AG04449 (cell line): ENCODE measurements at regions not wholly inside any gene's neighbourhood (a gene's known extent, or its start where the extent isn't known, plus 50 kb on each side); places are given as distances from the start of the nearest gene placed in this dataset.

Experiments
- CTCF ChIA-PET: fragments of 350-600 bp; formaldehyde crosslinking; extraction: SDS; loops from one replicate; lab custom pipeline; 2021; ENCODE audit warnings: antibody characterized with exemption; lab: Yijun Ruan, JAX
- POLR2A ChIA-PET: fragments of 400-600, 350-600 bp; formaldehyde crosslinking; extraction: SDS; loops from one replicate; lab custom pipeline; 2020; ENCODE audit warnings: antibody characterized with exemption, inconsistent platforms; lab: Yijun Ruan, JAX
- DNase-seq: peaks from one replicate; pipeline ENCODE4 v3.0.0-alpha.2; 2010; ENCODE audit warnings: low read depth, low spot score
- H3K4me3 ChIP-seq: 2 replicates; pipeline ENCODE4 v1.5.1; 2011; ENCODE audit warnings: low read depth, mild to moderate bottlenecking, control low read depth, low read length
- TF ChIP-seq, protein P1 (sequence below): IDR thresholded peaks from one replicate; pipeline ENCODE4 v1.5.1; 2011; ENCODE audit warnings: mild to moderate bottlenecking, moderate library complexity, low read length, control low read depth, inconsistent platforms; ENCODE audit not compliant: insufficient read depth; ENCODE audit errors: missing control alignments

DNA sequence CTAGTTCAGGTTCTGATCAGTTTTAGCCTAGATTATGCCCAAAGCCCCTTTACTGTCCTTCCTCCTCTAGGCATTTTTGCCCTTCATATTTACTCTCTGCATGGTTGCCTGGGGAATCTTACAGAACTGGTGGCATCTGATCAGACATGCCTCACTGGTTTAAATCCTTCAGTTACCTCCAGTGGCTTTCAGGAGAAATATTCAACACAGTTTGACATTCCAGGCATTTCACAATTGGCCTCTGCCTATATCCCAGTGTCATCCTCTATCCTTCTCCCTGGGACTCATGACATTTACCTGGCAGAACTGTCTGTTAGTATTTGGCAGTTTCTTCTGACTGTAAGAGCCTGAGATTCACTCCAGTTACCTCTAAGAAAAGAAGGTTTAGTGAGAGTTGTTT is 152.9 kb upstream of the MEIS1 start:
- ChIA-PET CTCF (no interaction called here), POLR2A (no interaction called here)
- DNase-seq, result no peak

DNA sequence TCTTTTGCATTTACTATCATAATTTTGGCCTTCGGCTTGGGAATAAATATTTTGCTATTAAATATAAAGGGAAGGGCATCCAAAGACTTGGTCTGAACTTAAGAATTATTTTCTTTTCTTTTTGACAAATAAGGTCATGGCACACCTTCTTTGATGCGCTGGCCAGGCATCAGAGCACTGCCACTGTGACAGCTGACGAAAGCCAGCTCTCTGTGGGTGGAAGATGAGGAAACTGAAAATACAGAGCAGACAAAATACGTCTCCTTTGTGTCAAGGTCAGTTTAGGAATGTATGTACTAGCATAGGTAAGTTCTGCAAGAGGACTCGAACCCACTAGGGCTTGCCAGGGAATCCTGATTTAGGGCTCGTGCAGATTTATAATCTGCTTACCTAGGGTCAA is 155.9 kb upstream of the MEIS1 start:
- POLR2A ChIA-PET, result no interaction called here
- TF ChIP-seq, protein P1, sequence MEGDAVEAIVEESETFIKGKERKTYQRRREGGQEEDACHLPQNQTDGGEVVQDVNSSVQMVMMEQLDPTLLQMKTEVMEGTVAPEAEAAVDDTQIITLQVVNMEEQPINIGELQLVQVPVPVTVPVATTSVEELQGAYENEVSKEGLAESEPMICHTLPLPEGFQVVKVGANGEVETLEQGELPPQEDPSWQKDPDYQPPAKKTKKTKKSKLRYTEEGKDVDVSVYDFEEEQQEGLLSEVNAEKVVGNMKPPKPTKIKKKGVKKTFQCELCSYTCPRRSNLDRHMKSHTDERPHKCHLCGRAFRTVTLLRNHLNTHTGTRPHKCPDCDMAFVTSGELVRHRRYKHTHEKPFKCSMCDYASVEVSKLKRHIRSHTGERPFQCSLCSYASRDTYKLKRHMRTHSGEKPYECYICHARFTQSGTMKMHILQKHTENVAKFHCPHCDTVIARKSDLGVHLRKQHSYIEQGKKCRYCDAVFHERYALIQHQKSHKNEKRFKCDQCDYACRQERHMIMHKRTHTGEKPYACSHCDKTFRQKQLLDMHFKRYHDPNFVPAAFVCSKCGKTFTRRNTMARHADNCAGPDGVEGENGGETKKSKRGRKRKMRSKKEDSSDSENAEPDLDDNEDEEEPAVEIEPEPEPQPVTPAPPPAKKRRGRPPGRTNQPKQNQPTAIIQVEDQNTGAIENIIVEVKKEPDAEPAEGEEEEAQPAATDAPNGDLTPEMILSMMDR, result no peak
- DNase-seq, result no peak
- CTCF ChIA-PET, result no interaction called here
- no peak overlapping the region for H3K4me3 ChIP-seq

More for the DNA sequence above, 152.9 kb upstream of the MEIS1 start:
- TF ChIP-seq, protein P1, result no peak
- H3K4me3 ChIP-seq, result no peak overlapping the region

DNA sequence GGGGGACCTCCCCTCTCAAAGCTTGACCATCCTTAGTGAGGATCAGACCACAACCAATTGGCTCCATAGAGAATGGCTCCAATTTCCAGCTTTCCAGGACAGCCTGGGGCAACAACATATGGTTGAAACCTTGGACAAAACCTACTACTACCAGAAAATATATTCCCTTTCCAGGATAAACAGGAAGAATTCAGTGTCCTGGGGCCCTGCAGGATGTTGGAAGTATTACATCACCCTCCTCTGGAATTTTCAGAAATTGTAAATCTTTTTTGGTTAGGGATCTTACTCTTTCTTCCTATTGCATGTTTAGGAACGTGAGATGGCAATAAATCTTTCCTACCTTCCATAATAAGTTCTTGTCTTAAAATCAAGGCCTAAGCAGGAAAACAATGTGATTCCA is 158.9 kb upstream of the MEIS1 start:
- no peak for DNase-seq
- TF ChIP-seq, protein P1, result no peak
- POLR2A ChIA-PET, result no interaction called here
- H3K4me3 ChIP-seq, result no peak overlapping the region
- CTCF ChIA-PET, result no interaction called here

GRCh38 chr2:66273933-66274490 is 160.9 kb upstream of the MEIS1 start:
- H3K4me3 ChIP-seq, result no peak overlapping the region
- TF ChIP-seq, protein P1, result no peak
- no peak for DNase-seq
- CTCF ChIA-PET, result no interaction called here
- POLR2A ChIA-PET, result no interaction called here

DNA sequence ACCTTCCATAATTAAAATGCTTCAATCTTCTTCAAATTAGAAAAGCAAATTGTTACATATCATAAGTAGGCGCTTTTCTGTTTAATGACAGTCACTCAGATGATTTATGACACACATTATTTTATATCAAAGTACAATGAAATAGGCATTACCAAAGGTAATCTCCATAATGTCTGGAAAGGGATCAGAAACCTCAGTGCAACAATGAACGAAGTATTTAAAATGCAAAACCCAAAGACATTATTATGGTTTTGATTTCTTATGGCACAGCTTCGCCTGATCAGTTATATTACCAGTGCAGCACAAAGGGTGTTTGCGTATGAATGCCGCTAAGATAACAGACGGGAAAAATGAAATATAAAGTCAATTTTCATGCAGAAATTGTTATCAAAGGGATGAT is 162.2 kb upstream of the MEIS1 start:
- no peak for DNase-seq
- no peak overlapping the region for H3K4me3 ChIP-seq
- TF ChIP-seq, protein P1, result no peak
- ChIA-PET POLR2A (no interaction called here), CTCF (no interaction called here)

- DNase-seq, result no peak
- ChIA-PET CTCF (no interaction called here), POLR2A (interaction anchor here (0.6 kb wide), 1 partner anchor 59 kb away, joined by 3 read pairs; no protein-coding TSS in a partner anchor)
- TF ChIP-seq, protein P1, result no peak
- H3K4me3 ChIP-seq, result no peak overlapping the region
Measured at GRCh38 chr2:66271777-66272176, 163.1 kb upstream of the MEIS1 start.
